ENCODE measurements at regions not wholly inside any gene's neighbourhood (a gene's known extent, or its start where the extent isn't known, plus 50 kb on each side); places are given as distances from the start of the nearest gene placed in this dataset.

GRCh38 chr4:54901202-54901601 lies 224.2 kb downstream of the KDR start:
- H3K9me3 ChIP-seq (ENCODE audit: control insufficient read depth, low read length, poor library complexity, severe bottlenecking) = no peaks in the 10 kb centered on the region
- peaks cover 3% of the 10 kb centered on the region for H3K36me3 Mint-ChIP-seq (ENCODE audit: low read depth)
- H3K4me3 Mint-ChIP-seq = no peak overlapping the region
- no peaks in the 10 kb centered on the region for H3K4me1 Mint-ChIP-seq
- DNase-seq = no peak
- no peak overlapping the region for H3K27ac Mint-ChIP-seq
- H3K27me3 Mint-ChIP-seq = peaks cover 10% of the 10 kb centered on the region
- no peak for ATAC-seq

GRCh38 chr4:54898656-54899340 lies 226.6 kb downstream of the KDR start:
- DNase-seq (no peak), ATAC-seq (no peak)
- no peaks in the 10 kb centered on the region for H3K4me1 Mint-ChIP-seq
- peaks cover 4% of the 10 kb centered on the region for H3K36me3 Mint-ChIP-seq (ENCODE audit: low read depth)
- H3K27ac Mint-ChIP-seq = no peak overlapping the region
- H3K27me3 Mint-ChIP-seq = peaks cover 7% of the 10 kb centered on the region
- H3K9me3 ChIP-seq (ENCODE audit: control insufficient read depth, low read length, poor library complexity, severe bottlenecking) = no peaks in the 10 kb centered on the region
- H3K4me3 Mint-ChIP-seq = no peak overlapping the region

GRCh38 chr4:54898056-54898562 lies 227.3 kb downstream of the KDR start:
- no peak for ATAC-seq
- peaks cover 2% of the 10 kb centered on the region for H3K36me3 Mint-ChIP-seq (ENCODE audit: low read depth)
- no peak for DNase-seq
- H3K9me3 ChIP-seq (ENCODE audit: control insufficient read depth, low read length, poor library complexity, severe bottlenecking) = no peaks in the 10 kb centered on the region
- no peak overlapping the region for H3K27ac Mint-ChIP-seq
- H3K4me1 Mint-ChIP-seq = no peaks in the 10 kb centered on the region
- peaks cover under 1% of the 10 kb centered on the region for H3K27me3 Mint-ChIP-seq
- H3K4me3 Mint-ChIP-seq = no peak overlapping the region

- Mint-ChIP-seq H3K4me1 (no peaks in the 10 kb centered on the region), H3K27me3 (no peaks in the 10 kb centered on the region), H3K27ac (no peak overlapping the region), H3K4me3 (no peak overlapping the region), H3K36me3 (ENCODE audit: low read depth) (peaks cover 2% of the 10 kb centered on the region)
- ATAC-seq = no peak
- DNase-seq = no peak
- H3K9me3 ChIP-seq (ENCODE audit: control insufficient read depth, low read length, poor library complexity, severe bottlenecking) = no peaks in the 10 kb centered on the region
Observed at GRCh38 chr4:54897590-54897989, 227.8 kb downstream of the KDR start.

GRCh38 chr4:54882616-54883015 lies 224.9 kb downstream of the KIT start:
- no peaks in the 10 kb centered on the region for H3K4me1 Mint-ChIP-seq
- ATAC-seq (no peak), DNase-seq (no peak)
- no peaks in the 10 kb centered on the region for H3K36me3 Mint-ChIP-seq (ENCODE audit: low read depth)
- no peaks in the 10 kb centered on the region for H3K27me3 Mint-ChIP-seq
- no peaks in the 10 kb centered on the region for H3K9me3 ChIP-seq (ENCODE audit: control insufficient read depth, low read length, poor library complexity, severe bottlenecking)
- no peak overlapping the region for H3K27ac Mint-ChIP-seq
- no peak overlapping the region for H3K4me3 Mint-ChIP-seq

GRCh38 chr4:54879576-54879975 lies 221.8 kb downstream of the KIT start:
- no peak overlapping the region for H3K4me3 Mint-ChIP-seq
- no peak overlapping the region for H3K27ac Mint-ChIP-seq
- ATAC-seq (no peak), DNase-seq (no peak)
- no peaks in the 10 kb centered on the region for H3K4me1 Mint-ChIP-seq
- no peaks in the 10 kb centered on the region for H3K9me3 ChIP-seq (ENCODE audit: control insufficient read depth, low read length, poor library complexity, severe bottlenecking)
- H3K27me3 Mint-ChIP-seq = no peaks in the 10 kb centered on the region
- H3K36me3 Mint-ChIP-seq (ENCODE audit: low read depth) = no peaks in the 10 kb centered on the region

GRCh38 chr4:54877006-54877405 lies 219.2 kb downstream of the KIT start:
- Mint-ChIP-seq H3K4me3 (no peak overlapping the region), H3K27me3 (no peaks in the 10 kb centered on the region), H3K4me1 (no peaks in the 10 kb centered on the region), H3K36me3 (ENCODE audit: low read depth) (no peaks in the 10 kb centered on the region), H3K27ac (no peak overlapping the region)
- DNase-seq (no peak), ATAC-seq (no peak)
- no peaks in the 10 kb centered on the region for H3K9me3 ChIP-seq (ENCODE audit: control insufficient read depth, low read length, poor library complexity, severe bottlenecking)

- no peaks in the 10 kb centered on the region for H3K27me3 Mint-ChIP-seq
- ATAC-seq = no peak
- DNase-seq = no peak
- peaks cover 2% of the 10 kb centered on the region for H3K4me1 Mint-ChIP-seq
- no peaks in the 10 kb centered on the region for H3K9me3 ChIP-seq (ENCODE audit: control insufficient read depth, low read length, poor library complexity, severe bottlenecking)
- no peaks in the 10 kb centered on the region for H3K36me3 Mint-ChIP-seq (ENCODE audit: low read depth)
- no peak overlapping the region for H3K27ac Mint-ChIP-seq
- no peak overlapping the region for H3K4me3 Mint-ChIP-seq
Observed at GRCh38 chr4:54872261-54872660, 214.5 kb downstream of the KIT start.

- Mint-ChIP-seq H3K27me3 (no peaks in the 10 kb centered on the region), H3K36me3 (ENCODE audit: low read depth) (no peaks in the 10 kb centered on the region), H3K4me1 (no peaks in the 10 kb centered on the region), H3K4me3 (no peak overlapping the region), H3K27ac (no peak overlapping the region)
- DNase-seq (no peak), ATAC-seq (no peak)
- H3K9me3 ChIP-seq (ENCODE audit: control insufficient read depth, low read length, poor library complexity, severe bottlenecking) = no peaks in the 10 kb centered on the region
Observed at GRCh38 chr4:54863571-54864255, 206.0 kb downstream of the KIT start.

GRCh38 chr4:54861201-54861600 lies 203.4 kb downstream of the KIT start:
- Mint-ChIP-seq H3K4me1 (no peaks in the 10 kb centered on the region), H3K27me3 (no peaks in the 10 kb centered on the region), H3K4me3 (no peak overlapping the region), H3K36me3 (ENCODE audit: low read depth) (no peaks in the 10 kb centered on the region), H3K27ac (no peak overlapping the region)
- ATAC-seq (no peak), DNase-seq (no peak)
- H3K9me3 ChIP-seq (ENCODE audit: control insufficient read depth, low read length, poor library complexity, severe bottlenecking) = no peaks in the 10 kb centered on the region

GRCh38 chr4:54855191-54855854 lies 197.6 kb downstream of the KIT start:
- H3K27ac Mint-ChIP-seq = no peak overlapping the region
- ATAC-seq (no peak), DNase-seq (no peak)
- no peaks in the 10 kb centered on the region for H3K9me3 ChIP-seq (ENCODE audit: control insufficient read depth, low read length, poor library complexity, severe bottlenecking)
- H3K4me1 Mint-ChIP-seq = no peaks in the 10 kb centered on the region
- no peak overlapping the region for H3K4me3 Mint-ChIP-seq
- no peaks in the 10 kb centered on the region for H3K36me3 Mint-ChIP-seq (ENCODE audit: low read depth)
- no peaks in the 10 kb centered on the region for H3K27me3 Mint-ChIP-seq

GRCh38 chr4:54852602-54853001 lies 194.8 kb downstream of the KIT start:
- Mint-ChIP-seq H3K27ac (no peak overlapping the region), H3K4me1 (no peaks in the 10 kb centered on the region), H3K4me3 (no peak overlapping the region), H3K27me3 (no peaks in the 10 kb centered on the region), H3K36me3 (ENCODE audit: low read depth) (no peaks in the 10 kb centered on the region)
- H3K9me3 ChIP-seq (ENCODE audit: control insufficient read depth, low read length, poor library complexity, severe bottlenecking) = no peaks in the 10 kb centered on the region
- DNase-seq (no peak), ATAC-seq (no peak)

- ATAC-seq (no peak), DNase-seq (no peak)
- no peak overlapping the region for H3K4me3 Mint-ChIP-seq
- no peaks in the 10 kb centered on the region for H3K4me1 Mint-ChIP-seq
- no peaks in the 10 kb centered on the region for H3K9me3 ChIP-seq (ENCODE audit: control insufficient read depth, low read length, poor library complexity, severe bottlenecking)
- no peaks in the 10 kb centered on the region for H3K27me3 Mint-ChIP-seq
- no peaks in the 10 kb centered on the region for H3K36me3 Mint-ChIP-seq (ENCODE audit: low read depth)
- H3K27ac Mint-ChIP-seq = no peak overlapping the region
Observed at GRCh38 chr4:54852054-54852453, 194.3 kb downstream of the KIT start.

Data from T-helper 17 cell (primary cell).